Peyer's patch (tissue), 4 donors: ENCODE measurements at regions not wholly inside any gene's neighbourhood (a gene's known extent, or its start where the extent isn't known, plus 50 kb on each side); places are given as distances from the start of the nearest gene placed in this dataset.
A peak's percentile ranks its signal among the peaks of the same experiment; 100 is the strongest.

Experiments
- DNase-seq, 3 donors: peaks; one replicate each; pipeline ENCODE4 v3.0.0-alpha.2; 2017 to 2019
- H3K27ac ChIP-seq, 4 donors: fragments of 200-600 bp; sonication (generic); one replicate each; pipeline ENCODE4 v1.5.1; 2016 to 2019
- H3K27me3 ChIP-seq, 2 donors: fragments of 200-600 bp; sonication (generic); one replicate each; pipeline ENCODE4 v1.5.1; 2019
- H3K36me3 ChIP-seq, 3 donors: fragments of 200-600 bp; sonication (generic); one replicate each; pipeline ENCODE4 v1.5.1; 2016 to 2019
- H3K4me1 ChIP-seq, 4 donors: fragments of 200-600 bp; sonication (generic); one replicate each; pipeline ENCODE4 v1.5.1; 2016 to 2019
- H3K4me3 ChIP-seq, 4 donors: fragments of 200-600 bp; sonication (generic); 1 replicate in 3 of 4; 2 replicates in 1 of 4; pipeline ENCODE4 v1.5.1; 2016 to 2019; ENCODE audit warnings: mild to moderate bottlenecking in 1 of 4
- H3K9me3 ChIP-seq, 4 donors: fragments of 200-600 bp; sonication (generic); one replicate each; pipeline ENCODE4 v1.5.1; 2016 to 2019; ENCODE audit warnings: mild to moderate bottlenecking in 1 of 4
- CTCF ChIP-seq, 6 experiments: fragments of 450-650 bp in 4 of 6; fragments of 200-600 bp in 2 of 6; sonication (generic) in 1 of 6; IDR thresholded peaks; one replicate each; pipeline ENCODE4 v1.5.1; 2017 to 2019; ENCODE audit warnings: antibody characterized with exemption in 6 of 6, mild to moderate bottlenecking in 3 of 6, moderate library complexity in 1 of 6
- POLR2A ChIP-seq, 2 donors: fragments of 450-650 bp; IDR thresholded peaks; one replicate each; pipeline ENCODE4 v1.5.1; 2017; ENCODE audit warnings: antibody characterized with exemption in 2 of 2, mild to moderate bottlenecking in 2 of 2, moderate library complexity in 2 of 2

DNA sequence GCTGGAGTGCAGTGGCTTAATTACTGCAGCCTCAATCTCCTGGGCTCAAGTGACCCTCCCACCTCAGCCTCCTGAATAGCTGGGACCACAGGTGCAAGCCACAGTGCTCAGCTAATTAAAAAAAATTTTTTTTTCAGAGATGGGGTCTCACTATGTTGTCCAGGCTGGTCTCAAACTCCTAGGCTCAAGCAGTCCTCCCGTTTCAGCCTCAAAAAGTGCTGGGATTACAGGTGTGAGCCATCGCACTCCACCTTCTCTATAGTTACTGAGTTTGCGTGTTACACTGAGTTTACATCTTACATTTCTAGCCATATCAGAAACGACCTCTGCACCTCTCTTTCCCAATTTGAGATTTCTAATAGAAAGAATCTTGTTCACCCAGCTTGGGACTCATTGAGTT lies 53.6 kb upstream of the EML4 start:
- Histone ChIP-seq H3K4me1 (peaks cover 0 to 18% (median 6%) of the 10 kb centered on the region in 4 donors), H3K9me3 (no peaks in the 10 kb centered on the region), H3K27me3 (no peaks in the 10 kb centered on the region), H3K27ac (no peak overlapping the region), H3K36me3 (no peaks in the 10 kb centered on the region), H3K4me3 (no peak overlapping the region)
- TF ChIP-seq CTCF (IDR thresholded peaks at IDR 0.05), result no peak
- no peak for TF ChIP-seq POLR2A (IDR thresholded peaks at IDR 0.05)
- DNase-seq, result no peak

DNA sequence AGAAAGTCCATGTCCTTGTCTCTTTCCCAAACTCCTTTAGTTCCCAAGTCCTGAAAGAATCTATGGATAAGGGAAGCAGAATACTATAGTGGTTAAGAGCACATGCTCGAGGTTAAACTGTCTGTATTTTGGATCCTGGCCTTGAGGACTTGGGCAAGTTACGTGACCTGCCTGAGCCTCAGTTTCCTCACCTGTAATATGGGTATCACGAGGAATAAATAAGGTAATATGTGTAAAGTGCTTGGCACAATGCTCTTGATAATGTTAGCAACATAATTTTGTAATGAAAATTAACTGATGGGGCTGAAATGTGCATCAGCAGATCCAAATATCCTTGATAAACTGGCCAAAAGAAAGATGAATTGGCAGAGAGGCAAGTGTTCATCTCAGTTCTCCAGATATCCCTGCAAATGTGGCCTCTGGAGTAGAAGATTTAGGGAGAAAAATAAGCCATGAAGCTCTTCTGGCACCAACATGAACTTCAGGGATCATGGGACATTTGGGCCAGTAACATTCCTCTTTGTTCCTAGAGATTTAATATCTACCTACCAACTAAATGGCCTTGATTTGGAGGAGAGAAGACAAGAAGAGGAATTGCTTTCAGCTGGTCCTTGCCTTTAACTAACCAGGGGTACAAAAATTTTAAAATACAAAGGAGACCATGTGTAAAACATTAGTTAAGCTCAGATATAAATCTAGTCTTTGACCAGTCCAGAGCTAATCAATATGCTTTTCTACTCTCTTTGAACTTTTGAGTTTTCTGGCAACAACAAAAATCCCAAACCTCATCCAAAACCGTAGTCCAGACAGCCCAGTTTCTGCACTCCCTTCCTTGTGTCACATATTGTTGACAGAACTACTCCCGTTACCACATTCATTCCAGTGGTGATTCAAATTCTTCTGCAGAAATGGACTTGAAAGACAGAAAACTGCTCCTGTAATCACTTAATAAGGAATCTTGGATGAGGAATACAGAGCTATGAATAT lies 52.7 kb upstream of the EML4 start:
- Histone ChIP-seq H3K27ac (no peak overlapping the region), H3K9me3 (no peaks in the 10 kb centered on the region), H3K27me3 (no peaks in the 10 kb centered on the region), H3K4me1 (peaks cover 0 to 18% (median 5%) of the 10 kb centered on the region in 4 donors), H3K4me3 (no peak overlapping the region), H3K36me3 (no peaks in the 10 kb centered on the region)
- TF ChIP-seq CTCF (IDR thresholded peaks at IDR 0.05), result no peak
- TF ChIP-seq POLR2A (IDR thresholded peaks at IDR 0.05), result no peak
- no peak for DNase-seq

- Histone ChIP-seq H3K4me3 (no peak overlapping the region), H3K27ac (no peak overlapping the region), H3K27me3 (no peaks in the 10 kb centered on the region), H3K36me3 (no peaks in the 10 kb centered on the region), H3K4me1 (peaks cover 0 to 18% (median 5%) of the 10 kb centered on the region in 4 donors), H3K9me3 (no peaks in the 10 kb centered on the region)
- no peak for DNase-seq
- no peak for TF ChIP-seq POLR2A (IDR thresholded peaks at IDR 0.05)
- TF ChIP-seq CTCF (IDR thresholded peaks at IDR 0.05), result no peak
These were observed 52.0 kb upstream of the EML4 start for GRCh38 chr2:42117182-42117579.

DNA sequence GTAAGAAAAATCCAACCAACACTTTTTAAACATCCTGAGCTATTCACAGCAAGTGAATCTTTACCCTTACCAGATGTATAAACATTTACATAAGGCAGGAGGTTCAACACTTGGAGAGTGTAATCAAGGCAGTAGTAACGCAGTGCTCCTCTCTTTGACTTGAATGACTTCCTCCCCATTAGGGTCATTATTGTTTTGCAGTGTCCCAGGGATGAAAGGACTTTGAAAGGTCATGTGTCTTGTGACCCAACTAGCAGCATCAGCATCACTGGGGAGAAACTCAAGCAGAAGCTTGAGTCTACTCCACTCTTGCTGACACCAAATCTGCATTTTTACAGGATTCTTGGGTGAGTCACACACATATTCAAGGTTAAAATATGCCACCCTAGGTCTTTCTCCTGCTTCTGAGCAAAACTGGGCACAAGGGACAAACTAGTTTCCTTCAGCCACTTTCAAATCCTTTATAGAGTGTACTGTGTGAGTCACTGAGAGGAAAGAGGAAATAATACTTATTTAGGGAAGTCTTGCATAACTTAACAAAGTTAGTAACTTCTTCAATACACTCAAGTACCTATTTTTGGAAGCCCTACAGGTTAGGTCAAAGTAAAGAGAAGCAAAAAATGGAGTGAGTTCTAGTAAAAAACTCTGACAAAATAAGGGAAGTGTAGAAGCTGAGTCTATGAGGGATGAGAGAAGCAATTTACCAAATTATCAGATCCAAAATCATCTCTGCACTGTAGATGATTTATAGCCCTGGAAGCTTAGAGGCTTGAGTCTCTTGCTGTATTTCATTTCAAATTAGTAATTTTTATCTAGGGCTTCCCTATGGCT lies 51.0 kb upstream of the EML4 start:
- H3K27me3 ChIP-seq, result no peaks in the 10 kb centered on the region
- TF ChIP-seq CTCF (IDR thresholded peaks at IDR 0.05), result no peak
- H3K27ac ChIP-seq, result peak overlapping the region in 3 of 4 donors; percentile 20 to 55 (median 38)
- H3K4me1 ChIP-seq, result peaks cover 0 to 18% (median 5%) of the 10 kb centered on the region in 4 donors
- no peaks in the 10 kb centered on the region for H3K9me3 ChIP-seq
- no peak overlapping the region for H3K4me3 ChIP-seq
- no peaks in the 10 kb centered on the region for H3K36me3 ChIP-seq
- DNase-seq, result no peak

DNA sequence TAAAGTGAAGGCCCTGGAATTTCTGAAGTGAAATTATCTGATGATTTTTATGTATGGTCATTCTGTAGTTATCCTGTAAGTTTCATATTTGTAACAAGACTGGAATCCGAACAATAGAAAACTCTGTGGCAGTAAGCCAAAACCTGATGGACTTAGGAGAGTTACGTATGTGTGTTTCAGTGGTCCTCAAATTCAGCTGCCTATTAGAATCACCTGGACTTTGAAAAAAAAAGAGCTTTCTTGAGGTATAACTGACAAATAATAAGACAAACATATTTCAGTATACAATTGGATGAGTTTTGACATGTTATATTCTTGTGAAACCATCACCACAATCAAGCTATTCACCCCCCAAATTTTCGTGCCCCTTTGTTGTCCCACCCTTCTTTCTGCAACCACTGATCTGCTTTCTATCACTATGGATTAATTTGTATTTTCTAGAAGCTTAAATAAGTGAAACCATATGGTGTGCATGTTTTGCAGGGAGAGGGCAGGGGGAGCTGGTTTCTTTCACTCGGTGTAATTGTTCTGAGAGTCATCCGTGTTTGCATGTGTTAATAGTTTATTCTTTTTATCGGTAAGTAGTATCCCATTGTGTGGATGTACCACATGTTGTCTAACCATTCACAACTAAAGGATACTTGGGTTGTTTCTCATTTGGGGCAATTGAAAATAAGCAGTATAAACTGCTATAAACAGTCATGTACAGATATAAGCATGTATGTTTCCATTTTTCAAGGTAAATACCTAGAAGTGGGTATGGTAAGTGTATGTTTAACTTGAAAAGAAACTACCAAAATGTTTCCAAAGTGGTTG lies 50.2 kb upstream of the EML4 start:
- Histone ChIP-seq H3K9me3 (no peaks in the 10 kb centered on the region), H3K4me3 (no peak overlapping the region), H3K27me3 (no peaks in the 10 kb centered on the region), H3K27ac (peak overlapping the region in 1 of 4 donors; percentile 55), H3K4me1 (peaks cover 0 to 18% (median 5%) of the 10 kb centered on the region in 4 donors), H3K36me3 (no peaks in the 10 kb centered on the region)
- TF ChIP-seq POLR2A (IDR thresholded peaks at IDR 0.05), result no peak
- no peak for TF ChIP-seq CTCF (IDR thresholded peaks at IDR 0.05)
- DNase-seq, result no peak
